HFFc6 (cell line): ENCODE measurements at regions not wholly inside any gene's neighbourhood (a gene's known extent, or its start where the extent isn't known, plus 50 kb on each side); places are given as distances from the start of the nearest gene placed in this dataset.

Experiments
- DNase-seq: peaks from one replicate; pipeline ENCODE4 v3.0.0-alpha.2; 2018
- H3K27ac Mint-ChIP-seq: 2 replicates; pipeline ENCODE4 v1.8.0; 2020; ENCODE audit warnings: mild to moderate bottlenecking, mixed read lengths
- H3K27me3 Mint-ChIP-seq: 2 replicates; pipeline ENCODE4 v1.8.0; 2021; ENCODE audit warnings: mild to moderate bottlenecking, moderate library complexity, mixed read lengths; ENCODE audit not compliant: insufficient read depth
- H3K36me3 Mint-ChIP-seq: 2 replicates; pipeline ENCODE4 v1.8.0; 2021; ENCODE audit warnings: low read depth, mixed read lengths
- H3K4me1 Mint-ChIP-seq: 2 replicates; pipeline ENCODE4 v1.8.0; 2020; ENCODE audit warnings: low read depth, mixed read lengths
- H3K4me3 Mint-ChIP-seq: 2 replicates; pipeline ENCODE4 v1.8.0; 2020; ENCODE audit warnings: mild to moderate bottlenecking, moderate library complexity, mixed read lengths
- H3K9me3 Mint-ChIP-seq: 2 replicates; pipeline ENCODE4 v1.8.0; 2020; ENCODE audit warnings: mild to moderate bottlenecking, mixed read lengths
- CTCF ChIP-seq: fragments of 200-600 bp; sonication (generic); IDR thresholded peaks from 2 replicates; pipeline ENCODE4 v1.5.0; 2021; ENCODE audit warnings: antibody characterized with exemption, mild to moderate bottlenecking

- Mint-ChIP-seq H3K9me3 (no peaks in the 10 kb centered on the region), H3K36me3 (no peaks in the 10 kb centered on the region), H3K27me3 (peaks cover 62% of the 10 kb centered on the region), H3K27ac (no peak overlapping the region), H3K4me1 (no peaks in the 10 kb centered on the region), H3K4me3 (no peak overlapping the region)
- TF ChIP-seq CTCF, result no peak
- no peak for DNase-seq
Measured at GRCh38 chr1:25054526-25055323, 124.6 kb upstream of the RUNX3 start.

- Mint-ChIP-seq H3K4me1 (no peaks in the 10 kb centered on the region), H3K27me3 (peaks cover 70% of the 10 kb centered on the region), H3K36me3 (no peaks in the 10 kb centered on the region), H3K27ac (no peak overlapping the region), H3K9me3 (no peaks in the 10 kb centered on the region), H3K4me3 (no peak overlapping the region)
- no peak for DNase-seq
- TF ChIP-seq CTCF, result no peak
Measured at GRCh38 chr1:25053576-25054250, 123.6 kb upstream of the RUNX3 start.

GRCh38 chr1:25051906-25052305 lies 121.8 kb upstream of the RUNX3 start:
- Mint-ChIP-seq H3K4me3 (no peak overlapping the region), H3K4me1 (no peaks in the 10 kb centered on the region), H3K27ac (no peak overlapping the region), H3K36me3 (no peaks in the 10 kb centered on the region), H3K9me3 (no peaks in the 10 kb centered on the region), H3K27me3 (peaks cover 77% of the 10 kb centered on the region)
- no peak for DNase-seq
- TF ChIP-seq CTCF, result no peak

GRCh38 chr1:25051504-25051903 lies 121.4 kb upstream of the RUNX3 start:
- TF ChIP-seq CTCF, result no peak
- Mint-ChIP-seq H3K4me3 (no peak overlapping the region), H3K4me1 (no peaks in the 10 kb centered on the region), H3K27ac (no peak overlapping the region), H3K36me3 (no peaks in the 10 kb centered on the region), H3K9me3 (no peaks in the 10 kb centered on the region), H3K27me3 (peaks cover 75% of the 10 kb centered on the region)
- no peak for DNase-seq

- Mint-ChIP-seq H3K27ac (no peak overlapping the region), H3K36me3 (no peaks in the 10 kb centered on the region), H3K4me3 (no peak overlapping the region), H3K9me3 (no peaks in the 10 kb centered on the region), H3K27me3 (peaks cover 66% of the 10 kb centered on the region), H3K4me1 (no peaks in the 10 kb centered on the region)
- no peak for TF ChIP-seq CTCF
- DNase-seq, result no peak
Measured at GRCh38 chr1:25050165-25050564, 120.1 kb upstream of the RUNX3 start.
